NCI-H1930 (cell line): ENCODE measurements at regions not wholly inside any gene's neighbourhood (a gene's known extent, or its start where the extent isn't known, plus 50 kb on each side); places are given as distances from the start of the nearest gene placed in this dataset.
"Not testable (repeated sequence)": the region's sequence is repeated elsewhere in the genome, so short reads cannot be mapped to it uniquely, and the experiment has no call there.

ENCODE experiments used
- DNase-seq, 2 experiments: peaks; one replicate each; lab custom pipeline; 2025; lab: John Stamatoyannopoulos, UW

DNA sequence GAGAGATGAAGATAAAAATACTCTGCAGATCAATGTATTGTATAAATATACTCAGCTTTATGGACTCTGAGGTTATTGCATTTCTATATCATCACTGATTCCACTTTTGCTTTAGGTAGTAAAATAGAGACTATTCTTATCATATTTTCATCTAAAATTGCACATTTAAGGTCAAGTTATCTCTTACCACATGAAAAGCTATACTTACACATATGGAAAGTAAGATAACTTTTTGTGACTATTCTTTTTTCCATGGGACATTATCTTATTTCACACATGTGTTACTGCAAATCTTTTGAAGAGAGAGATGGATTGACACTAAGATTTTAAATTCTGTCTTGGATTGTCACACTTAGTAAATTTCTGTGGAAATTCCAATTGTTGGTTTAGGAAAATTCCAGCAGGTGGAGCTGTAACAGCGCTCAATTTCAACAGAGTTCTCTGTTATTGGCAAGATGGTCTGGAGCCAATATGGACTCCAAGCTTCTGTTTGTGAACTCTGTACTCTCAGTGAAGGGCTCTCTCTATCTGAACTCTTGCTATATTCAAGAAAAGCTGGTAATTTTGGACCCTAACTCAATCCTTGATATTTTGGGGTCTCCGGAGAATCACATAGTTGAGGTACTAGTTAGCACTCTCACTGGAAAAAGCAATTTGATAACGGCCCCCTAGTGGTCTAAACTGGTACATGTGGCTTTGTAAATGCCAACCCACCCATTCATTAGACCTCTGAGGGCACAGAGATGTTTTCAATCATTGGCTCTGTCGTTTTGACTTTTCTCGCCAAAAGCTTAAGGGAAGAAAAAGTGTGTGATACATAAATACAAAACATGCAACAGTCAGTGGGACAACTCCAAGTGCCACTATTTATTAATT is 429.7 kb downstream of the ETS1 start:
- DNase-seq = peak; percentile 41 to 58

DNA sequence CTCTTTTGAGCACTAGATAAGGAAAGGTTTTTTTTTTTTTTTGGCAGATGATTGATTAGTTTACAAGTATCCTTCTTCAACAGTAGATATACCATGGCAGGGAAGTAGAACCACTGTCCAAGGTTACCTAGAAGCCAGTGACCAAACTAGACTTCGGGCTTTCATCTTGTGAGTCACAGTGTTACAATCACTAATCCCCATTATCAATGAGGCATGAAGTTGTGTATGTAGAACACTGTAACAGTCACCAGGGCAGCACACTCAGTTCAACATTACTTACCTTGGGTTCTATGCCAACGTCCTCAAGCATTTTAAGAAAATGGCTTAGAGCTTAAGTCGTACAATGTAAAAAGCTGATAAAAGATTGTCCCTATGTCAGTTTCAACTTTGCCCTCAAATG is 430.9 kb downstream of the ETS1 start:
- DNase-seq = no peak

DNA sequence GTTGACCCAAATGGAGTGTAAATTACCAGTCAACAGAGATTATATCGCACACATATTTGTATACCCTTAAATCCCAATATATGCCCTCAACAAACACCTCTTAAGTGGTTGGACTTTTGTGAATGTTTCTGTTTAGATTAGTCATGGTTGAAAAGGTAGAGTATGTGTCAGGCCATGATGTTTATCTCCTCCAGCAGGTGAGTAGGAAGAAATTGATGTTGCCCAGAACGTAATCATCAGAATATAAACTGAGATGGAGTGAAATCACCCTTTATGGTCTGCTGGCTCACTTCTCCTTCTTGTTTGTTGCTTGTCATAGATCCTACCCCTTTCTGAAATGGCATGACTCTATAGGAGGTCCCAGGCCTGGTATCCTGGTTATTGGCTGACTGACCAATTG is 431.8 kb downstream of the ETS1 start:
- DNase-seq = no peak

DNA sequence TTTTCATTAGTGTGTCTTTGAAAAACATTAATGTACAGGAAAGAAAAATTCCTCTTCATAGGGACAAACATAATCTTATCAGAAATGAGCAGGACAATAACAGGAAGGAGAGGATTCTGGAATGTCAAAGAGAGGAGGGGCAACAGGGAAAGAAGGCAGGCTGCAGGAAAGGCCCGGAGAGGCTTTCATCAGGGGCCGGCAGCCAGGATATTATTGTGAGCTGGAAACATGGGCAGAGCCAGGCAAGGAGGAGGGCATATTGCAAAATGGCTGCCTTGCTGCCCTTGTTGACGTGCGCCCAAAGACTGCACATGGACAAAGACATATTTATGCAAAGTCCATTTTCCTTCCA is 433.7 kb downstream of the ETS1 start:
- no peak for DNase-seq

DNA sequence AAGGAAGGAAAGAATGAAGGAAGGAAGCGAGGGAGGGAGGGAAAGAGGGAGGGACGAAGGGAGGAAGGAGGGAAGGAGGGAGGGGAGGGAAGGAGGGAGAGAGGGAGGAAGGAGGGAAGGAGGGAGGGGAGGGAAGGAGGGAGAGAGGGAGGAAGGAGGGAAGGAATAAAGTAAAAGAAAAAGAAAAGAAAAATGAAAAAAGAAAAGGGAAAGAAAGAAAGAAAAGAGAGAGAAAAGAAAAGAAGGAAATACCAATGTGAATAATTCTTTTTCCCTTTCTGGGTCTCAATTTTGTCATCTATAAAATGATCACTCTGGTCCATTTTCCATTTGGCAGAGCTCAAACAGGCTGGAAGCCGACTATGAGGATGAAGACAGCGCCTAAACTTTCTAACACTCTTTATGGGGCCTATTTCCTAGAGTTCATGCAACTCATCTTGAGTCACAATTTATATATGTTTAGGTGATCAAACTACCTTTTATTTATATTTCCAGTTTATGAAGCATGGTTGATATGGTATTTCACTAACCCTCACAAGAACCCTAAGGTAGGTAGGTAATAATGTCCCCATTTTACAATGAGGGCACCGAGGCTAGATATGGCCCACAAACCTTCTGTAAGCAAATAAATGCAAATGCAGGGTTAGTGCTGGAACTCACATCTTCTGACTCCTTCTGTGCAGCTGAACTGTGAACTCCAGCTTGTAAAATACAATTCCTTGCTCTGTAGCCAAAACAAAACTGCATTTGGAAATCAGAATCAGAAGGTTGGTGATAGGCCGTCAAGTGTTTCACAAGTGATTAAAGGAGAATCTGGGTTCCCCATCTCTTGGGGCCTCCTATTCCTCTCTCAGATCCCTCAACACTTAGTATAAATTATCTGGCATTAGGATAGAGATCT is 434.3 kb downstream of the ETS1 start:
- DNase-seq = no peak

DNA sequence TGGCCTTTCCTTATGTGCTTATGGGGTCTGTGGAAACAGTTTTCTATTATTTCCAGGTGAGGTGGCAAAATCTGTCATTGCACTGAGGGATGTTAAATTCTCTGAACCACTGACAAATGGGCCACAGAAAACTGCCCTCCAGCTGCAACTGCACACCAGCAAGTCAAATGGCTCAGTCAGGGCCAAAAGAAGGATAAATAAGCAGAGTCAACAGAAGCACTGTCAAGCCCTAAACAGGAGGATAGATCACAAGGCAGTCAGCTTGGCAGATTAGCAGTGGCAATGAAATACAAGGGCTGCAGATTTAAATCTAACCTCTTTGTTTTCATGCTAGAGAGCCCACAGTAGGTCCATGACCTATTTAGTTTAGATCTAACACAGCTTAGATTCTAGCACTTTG is 435.6 kb downstream of the ETS1 start:
- DNase-seq = no peak

DNA sequence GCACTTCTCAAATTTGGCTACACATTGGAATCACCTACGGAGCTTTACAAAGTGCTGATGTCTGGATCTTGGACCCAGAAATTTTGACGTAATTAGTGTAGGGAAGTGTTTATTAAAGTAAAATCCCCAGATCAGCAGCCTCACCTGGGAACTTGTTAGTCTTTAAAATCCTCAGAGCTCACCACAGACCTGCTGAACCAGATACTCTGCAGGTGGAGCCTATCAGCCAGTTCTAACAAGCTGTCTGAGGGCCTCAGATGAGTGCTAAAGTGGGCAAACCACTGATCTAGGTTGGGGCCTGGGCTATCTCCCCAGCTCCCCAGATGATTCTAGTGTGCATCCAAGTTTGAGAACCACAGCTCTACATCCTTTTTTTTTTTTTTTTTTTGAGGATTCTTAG is 436.0 kb downstream of the ETS1 start:
- DNase-seq = no peak

DNA sequence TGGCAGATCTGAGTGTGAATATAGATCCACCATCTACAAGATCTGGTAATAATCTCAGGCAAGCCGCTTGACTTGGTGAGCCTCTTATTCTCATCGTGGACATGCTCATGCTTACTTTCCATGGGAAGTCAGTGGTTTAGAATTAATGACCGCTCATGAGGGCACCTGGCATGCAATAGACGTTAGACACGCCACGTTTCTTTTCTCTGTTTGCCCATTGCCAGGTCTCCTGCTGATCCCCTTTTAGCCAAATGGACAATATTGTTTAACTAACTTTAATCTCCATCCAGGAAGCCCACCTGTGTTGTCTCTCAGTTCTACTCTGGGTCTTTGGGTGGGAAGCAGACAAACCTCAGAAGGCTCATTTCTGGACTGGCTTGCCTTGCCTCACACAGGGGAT is 439.1 kb downstream of the ETS1 start:
- no peak for DNase-seq

DNA sequence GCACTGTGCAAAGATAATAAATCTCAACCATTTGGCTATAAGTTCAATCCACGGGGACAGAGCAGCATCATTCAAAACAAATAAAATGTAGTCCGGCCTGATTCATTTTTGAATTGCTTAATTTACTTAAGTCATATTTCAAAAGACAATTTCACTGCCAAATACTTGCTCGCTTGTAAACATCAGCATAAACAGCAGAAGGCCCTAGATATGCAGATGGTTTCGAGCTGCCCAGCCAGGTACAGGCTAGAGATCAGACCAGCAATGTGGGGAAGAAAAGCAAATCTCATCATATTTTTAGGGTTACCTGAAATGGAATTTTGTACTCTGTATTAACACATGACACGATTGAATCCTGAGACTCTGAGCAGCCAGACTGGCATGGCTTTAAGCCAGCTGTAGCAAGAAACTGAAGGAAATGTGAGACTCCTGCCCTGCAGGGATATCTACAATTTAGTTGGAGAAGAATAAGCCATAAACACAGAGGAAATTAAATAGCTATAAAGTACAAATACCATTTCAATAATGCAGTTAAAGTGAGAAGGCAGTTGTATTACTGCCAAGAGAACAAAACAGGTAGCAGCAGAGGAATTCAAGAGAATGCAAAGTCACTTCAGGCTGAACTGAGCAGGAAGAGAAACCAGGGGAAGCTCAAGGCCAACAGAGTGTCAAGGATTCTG is 440.3 kb downstream of the ETS1 start:
- DNase-seq = no peak

DNA sequence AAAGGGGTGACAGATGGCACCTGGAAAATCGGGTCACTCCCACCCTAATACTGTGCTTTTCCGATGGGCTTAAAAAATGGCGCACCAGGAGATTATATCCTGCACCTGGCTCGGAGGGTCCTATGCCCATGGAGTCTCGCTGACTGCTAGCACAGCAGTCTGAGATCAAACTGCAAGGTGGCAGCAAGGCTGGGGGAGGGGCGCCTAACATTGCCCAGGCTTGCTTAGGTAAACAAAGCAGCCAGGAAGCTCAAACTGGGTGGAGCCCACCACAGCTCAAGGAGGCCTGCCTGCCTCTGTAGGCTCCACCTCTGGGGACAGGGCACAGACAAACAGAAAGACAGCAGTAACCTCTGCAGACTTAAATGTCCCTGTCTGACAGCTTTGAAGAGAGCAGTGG is 447.1 kb downstream of the ETS1 start:
- not testable (repeated sequence) for DNase-seq

DNA sequence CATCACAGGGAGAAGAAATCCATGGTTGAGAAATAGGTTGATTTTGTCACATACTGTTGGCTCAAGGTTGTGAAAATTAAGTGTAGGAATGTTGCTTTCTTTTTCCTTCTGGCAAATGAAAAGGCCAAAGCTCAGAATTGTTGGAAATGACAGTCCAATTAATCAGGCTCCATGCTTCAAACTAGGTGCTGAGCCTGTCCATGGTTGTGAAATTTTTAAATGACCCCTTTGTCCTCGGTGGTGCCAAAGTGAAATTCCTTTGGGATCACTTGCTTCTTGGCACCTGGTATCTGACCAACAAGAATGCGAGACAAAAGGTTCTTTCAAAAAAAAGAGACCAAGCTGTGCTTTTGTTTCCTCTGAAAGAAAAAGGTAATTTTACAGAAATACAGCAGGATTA is 451.9 kb downstream of the ETS1 start:
- no peak for DNase-seq

DNA sequence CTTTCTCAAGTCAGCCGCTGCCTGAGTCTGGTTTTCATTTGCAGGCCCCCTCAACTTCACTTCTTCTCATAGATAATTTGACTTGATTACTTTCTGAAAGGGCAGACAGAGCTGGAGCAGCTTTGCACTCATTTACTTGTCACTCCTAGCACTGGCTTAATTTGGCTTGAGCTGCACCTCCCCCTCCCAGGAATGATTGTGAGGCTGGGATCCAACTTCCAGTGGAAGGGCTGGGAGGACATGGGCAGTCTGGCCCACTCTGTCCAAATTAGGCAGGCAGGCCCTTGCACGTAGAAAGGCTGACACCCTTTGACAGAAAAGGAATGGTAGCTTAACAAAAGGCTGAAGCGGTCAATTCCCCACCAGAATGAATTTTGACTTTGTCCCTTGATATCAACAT is 453.9 kb downstream of the ETS1 start:
- no peak for DNase-seq

DNA sequence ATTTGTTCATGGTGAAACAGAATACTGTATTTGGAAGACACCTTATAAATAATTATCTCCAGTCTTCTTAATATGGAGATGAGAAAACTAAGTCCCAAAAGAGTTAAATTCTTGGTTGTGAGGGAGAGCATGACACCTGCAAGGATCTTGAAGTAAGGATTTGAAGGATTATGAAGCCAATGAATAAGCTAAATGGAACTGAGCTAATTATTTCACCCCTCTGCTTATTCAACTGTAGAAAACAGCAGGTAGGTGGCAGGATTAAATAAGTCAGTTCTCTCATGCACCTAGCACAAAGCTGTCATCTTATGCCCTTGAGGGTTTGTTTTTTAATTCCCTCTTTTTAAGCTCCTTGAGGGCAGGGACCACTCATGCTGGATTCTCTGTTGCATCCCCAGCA is 457.3 kb downstream of the ETS1 start:
- no peak for DNase-seq

DNA sequence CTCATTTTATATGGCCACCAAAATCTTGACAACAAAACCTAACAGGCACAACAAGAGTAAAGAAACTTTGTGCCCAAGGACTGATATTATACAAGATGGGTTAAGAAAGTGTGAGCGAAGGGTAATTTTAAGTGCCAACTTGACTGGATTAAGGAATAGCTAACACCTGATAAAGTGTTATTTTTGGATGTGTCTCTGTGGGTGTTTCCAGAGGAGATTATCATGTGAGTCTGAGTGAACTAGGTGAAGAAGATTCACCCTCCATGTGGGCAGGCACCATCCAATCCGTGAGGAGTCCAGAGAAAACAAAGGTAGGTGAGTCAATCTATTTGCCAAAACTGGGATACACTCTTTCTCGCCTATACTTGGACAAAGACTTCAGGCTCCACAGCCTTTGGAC is 461.6 kb downstream of the ETS1 start:
- DNase-seq = no peak

DNA sequence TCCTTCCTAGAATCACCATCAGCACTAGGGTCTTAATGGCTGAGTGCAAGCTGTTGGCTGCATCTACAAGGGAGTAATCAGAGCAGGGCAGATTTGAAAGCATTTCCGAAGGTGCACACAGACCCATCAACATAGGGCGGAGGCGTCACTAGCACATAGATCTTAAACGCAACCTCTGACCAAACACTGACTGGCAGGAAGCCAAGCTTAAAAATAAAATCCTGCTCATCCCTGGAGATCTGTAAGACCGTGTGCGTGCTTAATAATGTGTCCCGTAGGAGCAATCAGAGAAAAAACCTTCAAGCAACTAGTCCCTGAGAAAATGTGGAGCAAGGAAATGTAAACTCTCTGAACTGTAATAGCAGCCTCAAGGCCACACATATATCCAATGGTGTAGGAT is 470.5 kb downstream of the ETS1 start:
- DNase-seq = peak in 1 of 2 experiments; percentile 6

DNA sequence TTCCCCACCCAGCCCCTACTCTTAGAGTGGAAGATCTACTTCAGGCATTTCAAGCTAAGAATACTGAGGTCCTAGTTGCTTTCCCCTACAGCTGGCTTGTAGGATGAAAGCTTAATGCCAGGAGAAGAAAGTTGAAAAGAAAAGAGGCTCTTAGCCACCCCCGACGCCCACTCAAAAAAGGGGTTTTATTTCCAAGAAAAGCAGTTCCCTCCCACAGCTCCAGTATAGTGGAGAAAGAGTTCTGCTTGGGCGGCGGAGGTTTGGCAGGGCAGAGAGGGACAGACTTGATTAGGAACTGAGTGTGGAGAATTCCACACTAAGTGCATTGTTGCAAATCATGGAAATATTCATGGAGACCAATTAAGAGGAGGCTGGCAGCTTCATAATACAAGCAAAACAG is 470.9 kb downstream of the ETS1 start:
- DNase-seq = no peak

DNA sequence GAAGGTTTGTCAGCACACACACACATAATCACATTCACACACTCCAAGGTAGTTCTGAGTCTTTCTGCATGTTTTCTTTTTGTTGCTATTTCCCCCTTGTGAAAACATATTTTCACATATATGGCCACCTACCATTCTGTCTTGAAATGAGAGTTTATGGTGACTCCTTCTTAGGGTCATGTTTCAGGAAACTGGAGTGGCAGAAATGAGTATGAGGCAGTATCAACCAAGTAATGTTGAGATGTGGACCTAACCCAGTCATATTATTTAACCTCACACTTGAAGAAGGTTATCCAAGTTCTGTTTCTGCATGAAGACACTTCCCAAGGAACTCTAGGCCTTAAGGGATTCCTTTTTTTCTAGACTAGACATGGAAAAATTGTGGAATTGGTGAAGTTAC is 481.4 kb downstream of the ETS1 start:
- DNase-seq = no peak

DNA sequence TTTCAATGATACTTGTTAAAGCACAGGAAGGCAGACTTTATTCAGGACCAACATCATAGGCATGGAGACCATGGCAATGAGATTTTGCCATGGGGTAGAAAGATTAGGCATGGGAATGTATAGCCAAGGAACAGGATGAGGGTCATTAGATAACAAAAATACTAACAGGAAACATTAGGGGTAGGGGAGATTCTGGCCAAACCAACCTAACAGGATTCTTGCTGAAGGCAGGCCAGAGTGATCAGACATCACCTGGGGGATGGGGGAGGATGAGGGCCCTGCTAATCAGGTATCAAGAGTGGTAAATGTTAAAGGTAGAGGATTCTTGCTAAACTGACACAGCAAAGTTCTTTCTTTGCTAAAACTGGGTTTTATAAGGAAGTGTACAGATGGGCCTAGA is 481.8 kb downstream of the ETS1 start:
- no peak for DNase-seq

DNA sequence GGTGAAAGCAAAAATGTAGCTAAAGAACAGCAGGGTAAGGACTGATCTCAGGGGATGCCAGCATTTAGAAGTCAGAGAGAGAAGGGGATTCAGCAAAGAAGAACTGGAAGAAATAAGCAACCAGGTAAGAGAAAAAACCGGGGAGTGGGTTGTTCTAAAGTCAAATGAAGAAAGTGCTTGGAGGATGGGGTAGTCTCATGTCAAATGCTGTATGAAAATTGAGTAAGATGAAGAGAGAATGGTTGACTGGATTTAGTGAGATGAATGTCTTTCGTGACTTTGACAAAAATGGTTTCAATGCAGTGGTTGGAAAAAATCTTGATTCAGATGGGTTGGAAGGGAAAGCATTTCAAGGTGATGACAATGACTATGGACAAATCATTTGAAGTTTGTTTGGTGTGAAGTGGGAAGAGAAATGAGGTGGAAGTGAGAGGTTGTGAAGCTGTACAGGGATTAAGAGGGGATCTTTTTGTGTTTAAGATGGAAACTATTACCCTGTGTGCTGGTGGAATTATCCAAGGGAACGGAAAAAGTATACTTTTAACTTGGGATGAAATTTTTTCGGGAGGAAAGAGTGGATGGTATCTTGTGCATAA is 484.0 kb downstream of the ETS1 start:
- DNase-seq = no peak

DNA sequence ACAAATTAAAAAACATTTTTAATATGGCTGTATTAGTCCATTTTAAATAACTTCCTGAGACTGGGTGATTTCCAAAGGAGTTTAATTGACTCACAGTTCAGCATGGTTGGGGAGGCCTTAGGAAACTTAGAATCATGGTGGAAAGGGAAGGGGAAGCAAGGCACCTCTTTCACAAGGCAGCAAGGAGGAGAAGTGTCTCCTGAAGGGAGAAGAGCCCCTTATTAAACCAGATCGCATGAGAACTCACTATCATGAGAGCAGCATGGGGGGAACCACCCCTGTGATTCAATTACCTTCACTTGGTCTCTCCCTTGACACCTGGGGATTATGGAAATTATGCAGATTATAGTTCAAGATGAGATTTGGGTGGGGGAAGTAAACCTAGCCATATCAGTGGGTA is 488.6 kb downstream of the ETS1 start:
- DNase-seq = no peak

DNA sequence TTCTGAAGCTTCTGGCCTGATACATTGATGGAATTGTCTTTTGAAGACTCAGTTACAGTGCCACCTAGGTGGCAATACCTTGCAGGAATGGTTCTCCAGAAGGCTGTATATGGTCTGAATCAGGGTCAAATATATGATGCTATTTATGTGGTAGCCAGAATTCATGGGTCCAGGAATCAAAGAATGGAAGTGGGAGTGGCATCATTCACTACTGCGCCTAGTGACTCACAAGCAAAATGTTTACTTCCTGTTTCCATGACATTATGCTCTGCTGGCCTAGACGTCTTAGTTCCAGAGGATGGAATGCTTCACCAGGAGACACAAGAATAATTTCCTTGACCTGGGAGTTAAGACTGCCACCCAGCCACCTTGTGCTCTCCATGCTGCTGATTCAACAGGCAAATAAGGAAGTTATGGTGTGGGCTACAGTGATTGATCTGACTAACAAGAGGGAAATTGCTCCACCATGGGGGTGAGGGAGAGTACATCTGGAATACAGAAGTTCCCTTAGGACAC is 491.8 kb downstream of the ETS1 start:
- DNase-seq = no peak

DNA sequence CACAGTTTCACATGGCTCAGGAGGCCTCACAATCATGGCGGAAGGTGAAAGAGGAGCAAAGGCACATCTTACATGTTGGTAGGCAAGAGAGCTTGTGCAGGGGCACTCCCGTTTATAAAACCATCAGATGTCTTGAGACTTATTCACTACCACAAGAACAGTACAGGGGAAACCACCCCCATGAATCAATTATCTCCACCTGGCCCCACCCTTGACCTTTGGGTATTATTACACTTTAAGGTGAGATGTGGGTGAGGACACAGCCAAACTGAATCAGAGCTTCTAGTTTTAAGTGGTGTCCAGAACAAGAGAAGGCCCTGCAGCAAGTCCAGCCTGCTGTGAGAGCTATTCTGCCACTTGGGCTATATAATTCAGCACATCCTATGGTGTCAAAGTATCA is 493.7 kb downstream of the ETS1 start:
- DNase-seq = no peak
